ENCODE measurements at regions not wholly inside any gene's neighbourhood (a gene's known extent, or its start where the extent isn't known, plus 50 kb on each side); places are given as distances from the start of the nearest gene placed in this dataset.

DNA sequence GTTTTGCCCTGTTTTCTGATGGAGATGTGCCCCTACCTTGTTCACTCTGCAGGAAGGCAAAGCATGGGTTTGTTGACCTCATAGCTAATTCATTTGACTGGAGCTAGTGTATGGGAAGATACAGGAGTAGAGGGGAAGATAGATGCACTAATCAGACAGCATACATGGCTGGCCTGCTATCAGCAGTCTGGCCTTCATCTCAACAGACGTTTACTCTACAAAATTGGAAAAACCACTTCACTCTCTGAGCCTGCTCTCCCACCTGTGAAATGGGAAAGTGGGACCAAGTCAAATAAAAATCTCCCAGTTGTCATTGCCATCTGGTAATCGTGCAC is 235.2 kb upstream of the RAB4A start:
- no peak overlapping the region for H3K4me3 ChIP-seq
- no peaks in the 10 kb centered on the region for H3K27me3 ChIP-seq (ENCODE audit: low read depth)
- H3K27ac ChIP-seq = no peak overlapping the region
- no peak for TF ChIP-seq CTCF (IDR thresholded peaks at IDR 0.05)
- H3K4me1 ChIP-seq = peaks cover 6% of the 10 kb centered on the region
- no peaks in the 10 kb centered on the region for H3K36me3 ChIP-seq
- ATAC-seq (no peak), DNase-seq (no peak)
- intact Hi-C loops (cut with DNase I) = no loop called here
- no peaks in the 10 kb centered on the region for H3K9me3 ChIP-seq

GRCh38 chr1:229037806-229038405 is 233.0 kb upstream of the RAB4A start:
- no peak for TF ChIP-seq CTCF (IDR thresholded peaks at IDR 0.05)
- Histone ChIP-seq H3K27ac (no peak overlapping the region), H3K4me3 (no peak overlapping the region), H3K36me3 (no peaks in the 10 kb centered on the region), H3K27me3 (ENCODE audit: low read depth) (no peaks in the 10 kb centered on the region), H3K9me3 (no peaks in the 10 kb centered on the region), H3K4me1 (no peaks in the 10 kb centered on the region)
- ATAC-seq (no peak), DNase-seq (no peak)
- intact Hi-C loops (cut with DNase I) = no loop called here

GRCh38 chr1:229040630-229041358 is 230.1 kb upstream of the RAB4A start:
- H3K4me3 ChIP-seq = no peak overlapping the region
- no peak for DNase-seq
- H3K9me3 ChIP-seq = no peaks in the 10 kb centered on the region
- intact Hi-C loops (cut with DNase I) = no loop called here
- no peaks in the 10 kb centered on the region for H3K27me3 ChIP-seq (ENCODE audit: low read depth)
- no peak for ATAC-seq
- no peaks in the 10 kb centered on the region for H3K36me3 ChIP-seq
- H3K27ac ChIP-seq = no peak overlapping the region
- no peaks in the 10 kb centered on the region for H3K4me1 ChIP-seq
- no peak for TF ChIP-seq CTCF (IDR thresholded peaks at IDR 0.05)

GRCh38 chr1:229041946-229042345 is 229.0 kb upstream of the RAB4A start:
- DNase-seq (no peak), ATAC-seq (no peak)
- no peaks in the 10 kb centered on the region for H3K27me3 ChIP-seq (ENCODE audit: low read depth)
- intact Hi-C loops (cut with DNase I) = no loop called here
- no peak for TF ChIP-seq CTCF (IDR thresholded peaks at IDR 0.05)
- H3K36me3 ChIP-seq = no peaks in the 10 kb centered on the region
- H3K4me3 ChIP-seq = no peak overlapping the region
- H3K4me1 ChIP-seq = no peaks in the 10 kb centered on the region
- H3K27ac ChIP-seq = no peak overlapping the region
- H3K9me3 ChIP-seq = no peaks in the 10 kb centered on the region

- no peaks in the 10 kb centered on the region for H3K36me3 ChIP-seq
- no peak overlapping the region for H3K27ac ChIP-seq
- ATAC-seq (no peak), DNase-seq (no peak)
- intact Hi-C loops (cut with DNase I) = no loop called here
- H3K27me3 ChIP-seq (ENCODE audit: low read depth) = no peaks in the 10 kb centered on the region
- H3K9me3 ChIP-seq = no peaks in the 10 kb centered on the region
- TF ChIP-seq CTCF (IDR thresholded peaks at IDR 0.05) = no peak
- no peak overlapping the region for H3K4me3 ChIP-seq
- no peaks in the 10 kb centered on the region for H3K4me1 ChIP-seq
Measured at GRCh38 chr1:229042482-229042881, 228.4 kb upstream of the RAB4A start.

Data from lower lobe of right lung (tissue), 2 donors.